ENCODE measurements at regions not wholly inside any gene's neighbourhood (a gene's known extent, or its start where the extent isn't known, plus 50 kb on each side); places are given as distances from the start of the nearest gene placed in this dataset.

DNA sequence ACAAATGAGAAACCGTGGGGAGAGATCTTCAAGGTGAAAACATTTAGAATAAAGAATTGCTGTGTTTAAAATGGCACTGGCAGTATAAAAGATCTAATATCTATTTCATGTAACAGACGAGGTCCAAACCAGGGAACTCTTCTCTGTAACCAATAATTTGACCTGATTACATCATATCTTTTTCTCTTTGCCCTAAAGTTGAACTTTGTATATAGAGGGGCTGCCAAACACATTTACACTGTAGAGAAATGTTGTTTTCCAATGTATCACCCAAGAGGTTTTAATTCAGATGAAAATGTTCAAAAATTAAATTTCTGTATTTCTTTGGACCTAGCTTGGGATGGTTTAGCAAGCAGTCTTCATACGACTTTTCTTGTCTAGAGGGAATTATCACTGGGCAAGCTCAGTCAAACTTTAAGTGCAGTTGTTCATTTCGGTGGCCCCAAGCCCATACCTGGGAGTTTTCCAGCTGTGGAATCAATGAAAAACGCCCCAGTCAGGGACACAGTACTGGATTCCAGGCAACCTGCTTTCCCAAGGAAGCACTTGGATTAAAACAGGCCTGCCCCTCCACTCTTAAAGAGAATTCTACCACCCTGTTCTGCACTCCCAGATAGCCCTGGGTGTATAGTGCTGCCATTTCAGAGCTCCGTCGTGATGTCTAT, 208.5 kb upstream of the FN1 start:
- TF ChIP-seq CTCF (IDR thresholded peaks at IDR 0.05; ENCODE audit: low read depth, low read length, poor library complexity, severe bottlenecking) (no peak), EZH2phosphoT487 (IDR thresholded peaks at IDR 0.05; ENCODE audit: borderline replicate concordance, low read length) (no peak)

All from DOHH2 (cell line).